Activated CD4-positive, CD25-positive, alpha-beta regulatory T cell treated with anti-CD3 and anti-CD28 coated beads, Interleukin-2, amount 50 U/mL, for 24 hours (primary cell): ENCODE measurements at regions not wholly inside any gene's neighbourhood (a gene's known extent, or its start where the extent isn't known, plus 50 kb on each side); places are given as distances from the start of the nearest gene placed in this dataset.
"Not testable (repeated sequence)": the region's sequence is repeated elsewhere in the genome, so short reads cannot be mapped to it uniquely, and the experiment has no call there.

ENCODE experiments used
- ATAC-seq, 2 donors: fragments of 150-1000 bp; cut with Tn5 transposase; one replicate each; pipeline ENCODE4 v1.10.0; 2021; ENCODE audit warnings: mild to moderate bottlenecking in 1 of 2, moderate library complexity in 1 of 2

DNA sequence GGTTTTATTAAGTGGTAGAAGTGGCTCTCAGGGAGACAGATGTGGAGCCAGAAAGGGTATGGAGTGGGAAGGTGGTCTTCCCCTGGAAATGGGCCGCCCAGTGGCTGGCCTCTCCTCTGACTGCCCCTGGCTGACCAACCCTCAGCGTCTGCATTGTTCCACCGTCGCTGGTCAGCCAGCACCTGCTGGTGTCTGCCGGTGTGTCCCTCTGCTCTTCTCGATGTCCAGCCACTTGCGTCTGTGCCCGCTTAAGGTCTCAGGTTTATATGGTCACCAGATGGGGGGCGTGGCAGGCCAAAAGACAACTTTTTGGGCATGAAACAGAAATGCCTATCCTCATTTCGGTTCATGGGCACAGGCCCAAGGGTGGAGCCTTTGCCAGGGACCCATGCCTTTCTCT lies 1221.5 kb downstream of the JRKL start:
- no peak for ATAC-seq

DNA sequence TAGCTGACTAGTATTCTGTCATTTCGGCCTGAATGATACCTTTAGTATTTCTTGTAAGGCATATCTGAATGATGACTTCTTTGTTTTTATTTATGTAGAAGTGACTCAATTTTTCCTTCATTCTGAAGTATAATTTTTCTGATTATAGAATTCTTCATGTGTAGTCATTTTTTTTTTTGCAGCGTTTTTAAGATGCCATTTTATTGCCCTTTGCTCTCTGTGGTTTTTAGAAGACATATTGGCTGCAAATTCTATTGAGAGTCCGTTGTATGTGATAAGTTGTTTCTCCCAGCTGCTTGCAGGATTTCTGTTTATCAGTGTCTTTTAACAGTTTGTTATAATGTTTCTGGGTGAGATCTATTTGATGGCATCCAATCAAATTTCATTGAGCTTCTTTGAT lies 1224.8 kb downstream of the JRKL start:
- ATAC-seq = no peak

DNA sequence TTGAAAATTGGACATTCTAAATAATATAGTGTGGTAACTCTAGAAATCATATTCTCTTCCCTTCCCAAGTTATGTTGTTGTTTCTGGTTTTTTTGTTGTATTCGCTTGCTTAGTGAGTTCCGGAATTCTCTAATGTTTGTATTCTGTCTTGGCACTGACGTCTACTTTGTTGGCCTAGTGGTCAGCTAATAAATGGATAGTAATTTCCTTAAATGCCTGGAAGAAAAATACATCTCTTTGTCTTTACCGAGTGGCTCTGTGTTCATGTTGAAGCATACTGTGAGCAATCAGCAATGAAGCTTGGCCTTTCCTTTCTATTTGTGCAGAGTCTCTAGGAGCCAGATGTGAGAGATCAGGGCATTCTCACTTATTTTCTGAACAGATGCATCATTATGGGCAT lies 1225.7 kb downstream of the JRKL start:
- no peak for ATAC-seq

DNA sequence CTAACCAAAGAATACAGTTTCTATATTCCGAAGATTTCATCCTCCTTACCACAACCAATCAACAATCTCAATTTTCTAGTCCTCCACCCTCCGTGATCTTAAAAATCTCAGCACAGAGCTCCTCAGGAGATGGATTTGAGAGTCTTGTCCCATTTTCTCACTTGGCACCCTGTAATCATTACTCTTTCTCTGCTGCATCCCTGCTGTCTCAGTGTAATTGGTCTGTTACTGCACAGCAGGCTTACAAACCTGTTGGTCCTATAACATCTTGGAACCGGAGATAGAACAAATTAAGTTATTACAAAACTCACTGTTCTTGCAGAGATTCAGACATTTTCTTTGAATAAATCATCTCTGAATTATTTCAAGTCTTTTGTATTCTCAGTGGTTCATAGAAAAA lies 1227.2 kb downstream of the JRKL start:
- no peak for ATAC-seq

DNA sequence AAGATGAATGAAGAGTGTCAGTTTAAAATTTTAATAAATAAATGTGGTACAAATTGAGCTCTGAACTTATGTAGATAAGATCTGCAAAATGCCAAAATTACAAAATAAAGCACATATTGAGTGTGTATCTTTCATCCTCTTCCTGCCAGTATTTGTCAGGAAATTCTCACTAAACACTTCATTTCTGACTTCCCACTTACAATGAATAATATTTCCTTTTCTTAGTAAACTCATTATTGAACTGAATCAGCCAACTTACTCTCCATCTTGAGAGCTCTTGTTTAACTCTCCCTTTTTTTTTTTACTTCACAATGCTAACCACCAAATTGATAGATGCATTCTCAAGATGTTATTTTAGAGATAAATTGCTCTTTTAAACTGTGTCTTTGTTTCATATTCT lies 1230.2 kb downstream of the JRKL start:
- no peak for ATAC-seq

DNA sequence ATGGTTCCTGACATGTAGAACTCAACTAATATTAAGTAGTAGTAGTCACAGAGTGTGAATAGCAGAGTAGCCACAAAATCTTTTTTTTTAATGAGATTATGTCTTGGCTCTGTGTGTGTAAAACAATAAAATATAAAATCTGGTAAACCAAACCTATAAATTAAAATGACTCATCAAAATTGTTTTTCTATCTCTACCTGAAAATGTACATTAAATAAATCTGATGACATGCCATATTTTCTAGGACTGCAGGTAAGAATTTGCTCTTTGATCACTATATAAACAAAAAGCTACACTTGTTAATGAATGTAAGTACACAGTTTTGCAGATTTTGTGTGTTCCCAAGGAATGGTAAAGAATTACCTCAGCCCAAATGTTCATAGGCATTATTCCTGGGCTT lies 1231.5 kb downstream of the JRKL start:
- no peak for ATAC-seq

DNA sequence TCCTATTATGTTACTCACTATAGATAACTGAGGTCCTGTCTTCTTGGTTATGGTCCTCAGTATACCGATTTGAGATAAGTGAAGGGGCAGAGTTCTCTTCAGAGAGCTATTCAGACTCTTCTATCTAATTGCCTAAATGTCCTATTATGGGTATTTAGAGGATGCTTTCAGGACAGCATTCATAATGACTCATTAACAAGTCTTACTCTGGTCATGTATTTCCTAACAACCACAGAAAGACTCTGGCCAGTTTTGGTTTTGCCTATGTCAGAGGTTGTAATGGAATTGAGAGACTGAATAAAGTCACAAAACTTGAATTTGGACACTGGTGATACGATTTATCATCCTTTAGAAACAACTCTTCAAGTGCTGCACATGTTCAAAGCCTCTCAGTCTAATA lies 1233.0 kb downstream of the JRKL start:
- ATAC-seq = no peak

DNA sequence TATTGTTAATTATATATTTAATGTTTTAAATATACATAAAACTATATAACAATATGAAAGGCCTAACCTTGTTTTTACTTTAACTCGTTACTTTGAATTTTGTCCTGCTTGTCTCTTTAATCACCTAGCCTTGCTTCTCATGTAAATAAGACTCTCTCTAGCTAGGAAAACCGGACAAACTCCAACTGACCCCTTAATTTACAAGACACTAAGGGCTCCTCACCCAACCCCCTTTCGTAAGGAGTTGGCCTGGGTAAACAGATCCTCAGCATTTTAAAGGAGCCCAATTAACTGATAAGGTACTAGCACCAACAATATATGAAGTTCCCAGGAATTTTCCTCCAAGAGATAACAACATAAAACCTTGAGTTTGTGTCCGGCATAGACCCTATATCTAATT lies 1246.9 kb downstream of the JRKL start:
- ATAC-seq = not testable (repeated sequence)

DNA sequence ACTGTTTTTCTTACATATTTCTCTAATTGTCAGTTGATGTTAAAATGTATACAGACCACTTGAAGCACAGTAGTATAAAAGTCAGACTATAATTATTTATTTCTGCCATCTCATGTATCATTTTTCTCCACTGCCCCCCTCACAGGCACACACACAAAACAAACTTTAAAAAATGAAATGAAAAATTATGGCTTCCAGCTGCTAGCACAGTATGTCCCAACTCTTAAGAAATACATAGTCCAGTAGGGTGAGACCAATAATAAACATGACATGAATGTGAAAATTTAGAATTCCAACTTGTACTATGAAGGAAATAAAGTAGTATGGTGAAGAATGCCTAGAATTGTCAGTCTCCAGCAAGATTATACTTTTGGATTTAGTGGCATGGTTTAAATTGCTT lies 1247.9 kb downstream of the JRKL start:
- no peak for ATAC-seq

DNA sequence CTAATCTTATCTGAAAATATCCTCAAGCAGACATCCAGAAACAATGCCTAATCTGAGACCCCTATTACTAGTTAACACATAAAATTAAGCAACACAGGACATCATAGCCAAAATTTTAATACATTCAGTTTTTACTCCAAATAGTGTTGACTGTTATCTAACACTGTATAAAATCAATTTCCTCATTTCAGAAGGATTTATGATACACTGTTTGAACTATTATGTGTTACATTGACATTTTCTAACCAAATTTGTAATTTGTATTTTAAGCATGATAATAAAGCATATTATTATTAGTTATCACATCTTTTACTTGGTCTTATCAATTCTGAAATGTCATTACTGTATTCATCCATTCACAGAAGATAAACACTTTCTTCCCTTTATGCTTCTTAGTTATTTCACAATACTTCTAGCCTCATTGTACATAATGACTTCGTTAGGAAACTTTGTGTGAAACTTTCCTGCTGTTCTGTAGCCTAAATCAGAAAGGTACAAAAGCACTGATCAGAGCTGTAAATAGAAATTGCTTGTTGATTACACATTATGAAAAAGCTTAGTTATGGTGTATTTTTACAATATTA lies 1248.9 kb downstream of the JRKL start:
- no peak for ATAC-seq

DNA sequence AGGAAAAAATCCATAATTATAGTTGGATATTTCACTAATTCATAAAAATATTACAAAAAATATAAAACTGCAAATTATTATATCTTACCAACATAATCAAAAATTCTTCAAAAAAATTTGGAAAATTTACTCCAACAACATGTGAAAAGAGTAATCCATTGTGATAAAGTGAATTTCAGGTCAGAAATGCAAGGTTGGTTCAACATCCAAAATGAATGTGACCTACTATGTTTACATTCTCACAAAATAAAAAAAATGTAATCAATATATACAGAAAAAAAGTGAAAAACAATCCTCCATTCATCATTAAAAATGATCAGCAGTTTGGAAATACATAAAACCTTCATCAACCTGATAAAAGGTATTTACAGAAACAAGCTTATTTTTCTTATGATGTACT lies 1252.2 kb downstream of the JRKL start:
- ATAC-seq = no peak

DNA sequence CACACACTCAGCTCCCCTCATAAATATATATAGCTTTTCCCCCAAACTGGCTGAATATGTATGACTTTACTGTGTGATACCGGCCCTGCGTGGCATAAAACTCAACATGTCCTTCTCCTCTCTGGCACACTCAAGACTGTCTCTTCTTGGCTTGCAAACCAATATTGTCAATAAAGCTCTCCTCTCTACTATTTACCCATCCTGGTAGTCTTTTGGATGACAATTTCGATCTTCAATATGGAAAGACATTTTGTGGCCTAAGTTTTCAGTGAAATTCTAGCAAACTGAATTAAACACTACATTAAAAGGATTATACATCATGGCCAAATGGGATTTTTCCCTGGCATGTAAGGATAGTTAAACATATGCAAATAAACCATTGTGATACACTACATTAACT lies 1255.9 kb downstream of the JRKL start:
- no peak for ATAC-seq

DNA sequence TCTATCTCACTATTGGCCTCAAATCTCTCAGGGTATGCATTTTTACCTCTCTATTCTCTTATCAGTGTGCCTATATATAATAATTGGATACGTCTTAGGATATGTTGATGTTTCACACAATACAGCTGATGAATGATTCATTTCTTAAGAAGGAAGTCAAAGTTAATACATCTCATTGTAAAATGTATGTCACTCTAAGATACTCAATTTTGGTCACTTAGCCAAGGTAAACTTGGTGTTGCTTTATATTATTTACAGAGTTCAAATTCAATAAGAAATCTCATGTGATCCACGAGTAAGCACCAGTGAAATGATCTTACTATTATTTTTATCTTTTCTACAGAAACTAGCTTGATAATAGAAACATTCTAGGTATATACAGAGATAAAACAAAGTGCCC lies 1266.5 kb downstream of the JRKL start:
- ATAC-seq = no peak

DNA sequence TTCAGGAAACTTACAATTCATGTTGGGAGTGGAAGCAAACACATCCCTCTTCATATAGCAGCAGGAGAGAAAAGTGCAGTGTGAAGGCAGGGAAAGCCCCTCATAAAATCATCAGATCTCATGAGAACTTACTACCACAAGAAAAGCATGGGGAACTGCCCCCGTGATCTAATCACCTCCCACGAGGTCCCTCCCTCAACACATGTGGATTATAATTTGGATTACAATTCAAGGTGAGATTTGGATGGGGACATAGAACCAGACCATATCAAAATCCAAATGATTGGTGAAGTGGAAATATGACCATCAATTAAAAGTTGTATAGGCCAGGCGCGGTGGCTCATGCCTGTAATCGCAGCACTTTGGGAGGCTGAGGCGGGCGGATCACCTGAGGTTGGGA lies 1268.0 kb downstream of the JRKL start:
- ATAC-seq = no peak

DNA sequence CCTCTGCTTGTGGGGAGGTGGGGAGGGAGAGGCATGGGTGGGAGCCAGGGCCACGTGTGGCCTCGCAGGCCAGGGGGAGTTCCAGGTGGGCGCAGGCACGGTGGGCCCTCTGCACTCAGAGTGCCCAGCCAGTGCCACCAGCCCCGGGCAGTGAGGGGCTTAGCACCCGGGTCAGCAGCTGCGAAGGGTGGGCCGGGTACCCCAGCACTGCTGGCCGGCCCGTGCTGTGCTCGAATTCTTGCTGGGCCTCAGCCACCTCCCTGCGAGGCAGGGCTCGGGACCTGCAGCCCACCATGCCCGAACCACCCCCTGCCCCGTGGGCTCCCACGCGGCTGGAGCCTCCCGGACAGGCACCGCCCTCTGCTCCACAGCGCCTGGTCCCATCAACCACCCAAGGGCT lies 1277.2 kb downstream of the JRKL start:
- ATAC-seq = no peak

DNA sequence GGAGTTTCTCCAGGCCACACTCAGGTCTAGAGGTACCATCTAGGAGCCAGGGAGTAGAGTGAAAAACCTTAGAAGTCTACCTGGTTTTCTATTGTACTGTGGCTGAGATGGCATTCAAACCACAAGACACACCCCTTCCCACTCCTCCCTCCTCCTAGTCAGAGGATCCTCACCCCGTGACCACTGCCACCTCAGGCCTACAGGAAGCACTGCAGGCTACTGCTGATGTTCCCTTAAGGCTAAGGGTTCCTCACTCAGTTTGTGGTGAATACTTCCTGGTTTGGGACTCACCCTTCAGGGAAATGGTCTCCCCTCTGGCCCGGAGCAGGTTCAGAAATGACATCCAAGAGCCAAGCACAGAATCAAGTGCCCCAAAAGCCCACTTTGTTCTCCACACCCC lies 1293.9 kb downstream of the JRKL start:
- no peak for ATAC-seq

DNA sequence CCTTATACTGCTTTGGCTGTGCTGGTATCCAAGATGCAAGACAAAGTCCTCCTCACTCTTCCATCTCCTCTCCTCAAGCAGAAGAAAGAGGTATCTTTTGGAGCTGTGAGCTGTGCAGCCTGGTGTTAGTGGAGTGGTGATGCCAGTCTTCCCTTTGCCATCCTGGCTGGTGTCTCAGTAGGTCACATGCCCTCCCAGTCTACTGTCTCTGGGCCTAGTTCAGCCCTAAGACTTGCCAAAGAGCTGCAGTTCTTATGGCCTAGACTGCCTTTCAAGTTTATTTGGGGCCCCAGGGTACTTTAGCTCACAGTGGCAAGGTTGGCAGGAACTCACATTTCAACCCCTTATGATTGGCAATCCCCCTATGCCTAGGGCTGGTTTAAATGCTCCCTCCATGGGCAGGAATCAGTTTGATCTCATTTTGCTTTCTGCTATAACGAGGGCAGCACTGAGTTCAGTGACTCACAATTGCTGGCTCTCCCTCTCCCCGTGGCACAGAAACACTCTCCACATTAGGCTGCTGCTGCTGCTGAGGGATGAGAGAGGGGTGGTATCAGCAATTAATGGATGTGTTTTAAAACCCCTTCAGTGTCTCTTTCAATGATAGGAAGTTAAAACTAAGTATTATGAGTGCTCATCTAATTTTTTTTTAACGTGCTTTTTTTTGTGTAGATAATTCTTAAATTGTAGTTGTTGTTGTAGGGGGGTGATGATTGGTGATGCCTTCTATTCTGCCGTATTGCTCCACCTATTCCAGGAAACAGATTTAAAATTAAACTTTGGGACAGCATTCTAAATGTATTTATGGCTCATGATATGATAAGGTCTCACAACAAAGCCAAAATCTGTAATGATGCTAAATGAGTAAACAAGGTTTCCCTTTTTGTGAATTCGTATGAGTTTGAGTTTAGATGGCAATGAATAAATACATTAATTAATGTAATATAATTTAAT lies 1295.0 kb downstream of the JRKL start:
- ATAC-seq = no peak

DNA sequence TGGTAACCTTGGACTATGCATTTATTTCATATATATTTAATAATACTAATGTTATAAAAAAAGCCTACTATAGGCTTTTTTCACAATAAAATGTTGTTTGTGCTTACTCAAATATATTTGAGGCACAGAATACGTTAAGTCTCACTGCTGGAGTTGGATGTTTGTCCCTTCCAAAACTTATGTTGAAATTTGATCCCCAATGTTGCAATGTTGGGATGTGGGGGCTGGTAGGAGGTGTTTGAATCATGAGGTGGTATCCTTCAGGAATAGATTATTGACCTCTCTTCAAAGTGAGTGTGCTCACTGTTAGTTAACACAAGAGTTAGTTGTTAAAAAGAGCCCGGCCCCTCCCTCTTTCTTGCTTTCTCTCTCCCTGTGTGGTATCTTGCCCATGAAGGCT lies 1295.9 kb downstream of the JRKL start:
- no peak for ATAC-seq

DNA sequence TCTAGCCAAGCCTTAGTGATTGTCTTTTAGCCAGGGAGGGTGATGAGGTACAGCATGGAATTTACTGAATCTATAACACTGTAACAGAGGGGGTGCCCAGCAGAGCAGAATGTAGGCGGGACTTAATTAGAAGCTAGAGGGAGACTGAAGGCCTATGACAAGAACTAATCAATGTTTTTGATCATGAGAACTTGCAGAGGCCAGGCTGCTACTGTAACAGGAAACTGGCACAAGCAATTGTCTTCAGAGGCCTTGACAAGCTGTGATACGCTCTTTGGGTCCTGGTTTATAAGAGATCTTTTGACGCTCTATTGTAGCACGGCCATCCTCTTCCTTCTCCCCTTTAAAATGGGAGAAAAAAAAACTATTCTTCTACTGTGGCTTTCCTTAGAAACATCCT lies 1297.3 kb downstream of the JRKL start:
- ATAC-seq = no peak

DNA sequence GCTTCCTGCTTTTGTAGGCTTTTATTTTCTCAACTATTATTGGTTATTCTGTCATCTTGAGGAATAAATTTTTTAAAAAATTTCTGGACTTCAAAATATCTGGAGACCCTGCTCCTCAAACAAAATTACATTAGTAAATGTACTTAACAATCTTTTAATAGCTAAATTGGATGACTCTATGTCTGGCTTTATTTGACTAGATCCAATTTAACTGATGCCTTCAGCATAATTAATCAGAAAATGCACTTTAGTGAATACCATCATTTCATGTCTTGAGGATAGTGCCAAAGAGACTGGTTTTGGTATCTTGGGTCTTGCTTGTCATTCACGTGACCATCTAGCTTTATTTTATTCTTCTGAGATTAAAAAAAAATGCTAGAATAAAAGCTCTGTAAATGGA lies 1301.2 kb downstream of the JRKL start:
- ATAC-seq = no peak

DNA sequence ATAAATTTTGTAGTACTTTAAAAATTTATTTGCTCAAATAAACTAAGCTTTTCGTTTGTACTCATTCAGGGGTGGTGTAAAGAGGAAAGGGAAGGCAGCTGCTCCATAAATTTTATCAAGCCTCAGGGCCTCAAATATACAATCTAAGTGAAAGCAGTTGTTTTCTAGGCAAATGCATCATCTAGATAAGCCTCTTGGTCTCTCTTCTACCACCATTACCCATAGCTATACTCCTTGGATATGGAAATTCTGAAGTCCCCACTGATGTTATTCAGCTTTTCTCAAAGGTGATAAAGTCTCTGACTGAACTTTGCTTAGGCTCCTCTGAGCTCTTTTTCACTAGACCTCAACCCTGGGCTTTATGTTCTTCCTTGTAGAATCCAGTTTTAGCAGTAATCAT lies 1313.1 kb downstream of the JRKL start:
- ATAC-seq = no peak

DNA sequence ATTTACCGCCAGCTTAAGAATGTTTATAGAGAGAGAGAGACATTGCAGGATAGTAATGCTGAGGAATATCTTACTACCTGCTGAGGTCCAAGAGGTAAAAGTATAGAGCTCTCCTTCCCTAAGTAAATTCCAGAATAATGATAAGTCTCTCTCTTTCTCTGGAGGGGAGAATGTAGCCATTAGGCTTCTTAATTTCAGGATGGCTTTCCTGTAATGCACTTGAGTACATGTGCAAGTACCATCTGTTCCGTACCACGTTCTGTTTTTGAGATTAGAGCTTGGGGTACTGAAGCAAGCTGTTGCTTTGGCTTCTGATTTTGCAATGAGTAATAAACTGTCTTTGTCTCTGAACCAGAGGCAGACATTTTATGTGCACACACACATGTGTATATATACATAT lies 1314.0 kb downstream of the JRKL start:
- no peak for ATAC-seq

DNA sequence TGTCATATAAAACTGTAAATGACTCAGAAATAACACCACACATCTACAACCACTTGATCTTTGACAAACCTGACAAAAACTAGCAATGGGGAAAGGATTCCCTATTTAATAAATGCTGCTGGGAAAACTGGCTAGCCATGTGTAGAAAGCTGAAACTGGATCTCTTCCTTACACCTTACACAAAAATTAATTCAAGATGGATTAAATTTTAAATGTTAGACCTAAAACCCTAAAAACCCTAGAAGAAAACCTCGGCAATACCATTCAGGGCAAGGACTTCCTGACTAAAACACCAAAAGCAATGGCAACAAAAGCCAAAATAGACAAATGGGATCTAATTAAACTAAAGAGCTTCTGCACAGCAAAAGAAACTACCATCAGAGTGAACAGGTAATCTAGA lies 1315.3 kb upstream of the CNTN5 start:
- ATAC-seq = not testable (repeated sequence)

DNA sequence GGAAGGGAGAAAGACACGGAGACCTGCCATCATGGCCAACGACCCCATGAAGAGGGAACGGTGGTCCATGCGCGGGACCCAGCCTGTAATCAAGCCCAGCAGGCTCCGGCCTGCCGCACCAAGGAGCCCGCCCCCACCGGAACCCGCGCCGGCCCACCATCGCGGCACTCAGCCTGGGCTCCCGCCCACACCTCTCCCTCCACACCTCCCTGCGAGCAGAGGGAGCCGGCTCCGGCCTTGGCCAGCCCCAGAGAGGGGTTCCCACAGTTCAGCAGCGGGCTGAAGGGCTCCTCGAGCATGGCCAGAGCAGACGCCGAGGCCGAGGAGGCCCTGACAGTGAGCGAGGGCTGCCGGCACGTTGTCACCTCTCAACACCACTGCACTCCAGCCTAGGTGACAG lies 1302.8 kb upstream of the CNTN5 start:
- no peak for ATAC-seq

DNA sequence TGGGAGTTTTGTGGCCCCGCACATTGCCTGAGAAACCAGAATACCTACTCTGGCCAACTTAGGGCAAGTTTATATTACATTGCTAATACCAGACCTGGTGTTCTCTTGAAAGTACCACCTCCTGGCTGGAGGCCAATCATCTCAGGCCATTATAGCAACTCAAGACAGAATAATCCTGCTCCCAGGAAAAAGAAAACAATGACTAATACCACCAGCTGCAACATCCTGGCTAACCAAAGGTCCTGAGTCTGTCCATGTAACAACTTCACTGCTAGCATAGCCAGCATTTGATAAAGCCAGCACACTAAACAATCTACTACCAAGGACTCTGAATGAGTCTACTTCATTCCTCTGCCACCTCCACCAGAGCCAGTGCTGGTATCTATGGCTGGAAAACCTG lies 1298.7 kb upstream of the CNTN5 start:
- no peak for ATAC-seq
